Spleen (tissue), 11 donors: ENCODE measurements at regions not wholly inside any gene's neighbourhood (a gene's known extent, or its start where the extent isn't known, plus 50 kb on each side); places are given as distances from the start of the nearest gene placed in this dataset.

ENCODE experiments used
- DNase-seq: peaks from one replicate; pipeline ENCODE4 v3.0.0-alpha.2; 2020
- H3K27ac ChIP-seq, 8 donors: fragments of 200-600 bp; sonication (generic) in 7 of 8; 1 replicate in 4 of 8; 2 replicates in 4 of 8; pipeline versions ENCODE4 v1.5.0 to v1.8.0; 2016 to 2021; ENCODE audit warnings: inconsistent platforms in 4 of 8, mild to moderate bottlenecking in 4 of 8, moderate library complexity in 1 of 8
- H3K27me3 ChIP-seq, 7 donors: fragments of 200-600 bp; sonication (generic) in 6 of 7; replicated peaks in 1 of 7; 1 replicate in 4 of 7; 2 replicates in 3 of 7; pipeline versions ENCODE4 v1.5.0 to v1.8.0; 2016 to 2021; ENCODE audit warnings: inconsistent platforms in 3 of 7, mild to moderate bottlenecking in 1 of 7
- H3K36me3 ChIP-seq, 6 donors: fragments of 200-600 bp; sonication (generic) in 5 of 6; 1 replicate in 4 of 6; 2 replicates in 2 of 6; pipeline versions ENCODE4 v1.5.0 to v1.8.0; 2016 to 2021; ENCODE audit warnings: inconsistent platforms in 2 of 6
- H3K4me1 ChIP-seq, 6 donors: fragments of 200-600 bp; sonication (generic) in 5 of 6; 1 replicate in 3 of 6; 2 replicates in 3 of 6; pipeline versions ENCODE4 v1.5.0 to v1.8.0; 2016 to 2021; ENCODE audit warnings: inconsistent platforms in 3 of 6
- H3K4me3 ChIP-seq, 8 donors: fragments of 200-600 bp; sonication (generic) in 7 of 8; 1 replicate in 4 of 8; 2 replicates in 4 of 8; pipeline versions ENCODE4 v1.5.0 to v1.8.0; 2016 to 2021; ENCODE audit warnings: inconsistent platforms in 4 of 8, mild to moderate bottlenecking in 4 of 8, moderate library complexity in 2 of 8
- H3K9me3 ChIP-seq, 8 donors: fragments of 200-600 bp; sonication (generic) in 7 of 8; 1 replicate in 4 of 8; 2 replicates in 4 of 8; pipeline versions ENCODE4 v1.5.0 to v1.8.0; 2016 to 2021; ENCODE audit warnings: inconsistent platforms in 4 of 8
- CTCF ChIP-seq, 11 experiments: fragments of 200-600 bp in 7 of 11; fragments of 450-650 bp in 4 of 11; sonication (generic) in 4 of 11; IDR thresholded peaks in 8 of 11; conservative IDR thresholded peaks in 3 of 11; 1 replicate in 7 of 11; 2 replicates in 4 of 11; pipeline versions ENCODE4 v1.4.0 to v1.8.0; 2016 to 2021; ENCODE audit warnings: antibody characterized with exemption in 11 of 11, inconsistent platforms in 4 of 11, mild to moderate bottlenecking in 1 of 11
- POLR2A ChIP-seq, 3 donors: fragments of 450-650 bp; IDR thresholded peaks; one replicate each; pipeline ENCODE4 v1.5.1; 2017; ENCODE audit warnings: antibody characterized with exemption in 3 of 3, mild to moderate bottlenecking in 1 of 3
- POLR2AphosphoS5 ChIP-seq, 3 donors: sonication (generic); formaldehyde crosslinking; IDR thresholded peaks; one replicate each; pipeline ENCODE4 v1.5.1; 2017; ENCODE audit warnings: antibody characterized with exemption in 3 of 3
- WGBS, 5 donors: extraction: QIAGEN DNeasy Blood & Tissue Kit in 3 of 5; methylation state at CpG; one replicate each; pipeline versions ENCODE4 v1.1.5 to v1.1.7; 2013 to 2018; 5-methylcytosine and 5-hydroxymethylcytosine counted together
- intact Hi-C: fragments of 100-400 bp; cut with DNase I; formaldehyde crosslinking; loops from one replicate; pipeline ENCODE4 v1.15.0; 2023; ENCODE audit warnings: low total_unique reads
- donor health status: healthy with polysubstance abuse.
- donor health status: DM: no; HTN: no; CAD: no; lungs with moderate emphysema.
- donor health status: DM: no; HTN: no; CAD: no.
- donor health status: Bipolar disorder and iron deficiency.
- donor health status: healthy.
- donor health status: DM: no; HTN: no; CAD: no.
- donor health status: DM: yes; HTN: yes; CAD: no.

GRCh38 chr16:55130911-55131310, 193.1 kb upstream of the IRX6 start:
- Histone ChIP-seq H3K4me1 (no peaks in the 10 kb centered on the region), H3K27ac (no peak overlapping the region), H3K27me3 (peaks cover 0 to 8% (median 0%) of the 10 kb centered on the region in 7 donors), H3K9me3 (no peaks in the 10 kb centered on the region), H3K36me3 (no peaks in the 10 kb centered on the region), H3K4me3 (no peak overlapping the region)
- DNase-seq = no peak
- WGBS, 5 donors = 48 to 74% (median 63%) methylated on average over 2 of the region's 2 CpGs
- TF ChIP-seq POLR2A (IDR thresholded peaks at IDR 0.05) (no peak), CTCF (IDR thresholded peaks at IDR 0.05 in 8 of 11, conservative IDR thresholded peaks at IDR 0.05 in 3 of 11) (no peak), POLR2AphosphoS5 (IDR thresholded peaks at IDR 0.05) (no peak)
- intact Hi-C loops = no loop called here

GRCh38 chr16:55133654-55134053, 190.3 kb upstream of the IRX6 start:
- H3K36me3 ChIP-seq = no peaks in the 10 kb centered on the region
- 39 to 59% (median 44%) methylated on average over 3 of the region's 3 CpGs for WGBS, 5 donors
- intact Hi-C loops = no loop called here

GRCh38 chr16:55136356-55137150, 187.4 kb upstream of the IRX6 start:
- H3K4me1 ChIP-seq = no peaks in the 10 kb centered on the region
- H3K4me3 ChIP-seq = no peak overlapping the region
- H3K36me3 ChIP-seq = no peaks in the 10 kb centered on the region
- no peak for TF ChIP-seq POLR2A (IDR thresholded peaks at IDR 0.05)
- no peak for TF ChIP-seq CTCF (IDR thresholded peaks at IDR 0.05 in 8 of 11, conservative IDR thresholded peaks at IDR 0.05 in 3 of 11)
- TF ChIP-seq POLR2AphosphoS5 (IDR thresholded peaks at IDR 0.05) = no peak
- H3K9me3 ChIP-seq = no peaks in the 10 kb centered on the region
- 92 to 100% (median 95%) methylated on average over 1 of the region's 1 CpG for WGBS, 5 donors
- DNase-seq = no peak
- H3K27ac ChIP-seq = no peak overlapping the region
- H3K27me3 ChIP-seq = peaks cover 0 to 6% (median 0%) of the 10 kb centered on the region in 7 donors
- intact Hi-C loops = no loop called here

More at GRCh38 chr16:55133654-55134053, 190.3 kb upstream of the IRX6 start:
- no peak overlapping the region for H3K27ac ChIP-seq
- H3K27me3 ChIP-seq = peaks cover 0 to 8% (median 0%) of the 10 kb centered on the region in 7 donors
- no peak for TF ChIP-seq POLR2AphosphoS5 (IDR thresholded peaks at IDR 0.05)
- no peaks in the 10 kb centered on the region for H3K4me1 ChIP-seq
- H3K4me3 ChIP-seq = no peak overlapping the region
- no peaks in the 10 kb centered on the region for H3K9me3 ChIP-seq
- DNase-seq = no peak

GRCh38 chr16:55138298-55138697, 185.7 kb upstream of the IRX6 start:
- Histone ChIP-seq H3K27me3 (peaks cover 0 to 6% (median 0%) of the 10 kb centered on the region in 7 donors), H3K9me3 (no peaks in the 10 kb centered on the region), H3K36me3 (no peaks in the 10 kb centered on the region), H3K4me3 (no peak overlapping the region), H3K27ac (no peak overlapping the region), H3K4me1 (no peaks in the 10 kb centered on the region)
- 65 to 73% (median 71%) methylated on average over 3 of the region's 3 CpGs for WGBS, 5 donors
- intact Hi-C loops = no loop called here
- no peak for TF ChIP-seq POLR2A (IDR thresholded peaks at IDR 0.05)
- TF ChIP-seq CTCF (IDR thresholded peaks at IDR 0.05 in 8 of 11, conservative IDR thresholded peaks at IDR 0.05 in 3 of 11) = no peak
- no peak for TF ChIP-seq POLR2AphosphoS5 (IDR thresholded peaks at IDR 0.05)
- no peak for DNase-seq
